Stimulated activated naive CD8-positive, alpha-beta T cell treated with anti-CD3 and anti-CD28 coated beads, Interleukin-15, amount 100 ng/mL, for 72 hours (primary cell): ENCODE measurements at regions not wholly inside any gene's neighbourhood (a gene's known extent, or its start where the extent isn't known, plus 50 kb on each side); places are given as distances from the start of the nearest gene placed in this dataset.

Source experiments
- ATAC-seq: fragments of 150-1000 bp; cut with Tn5 transposase; 2 replicates; pipeline ENCODE4 v1.10.0; 2021; ENCODE audit warnings: mild to moderate bottlenecking, moderate library complexity
- DNase-seq, 2 donors: peaks; one replicate each; pipeline ENCODE4 v3.0.0; 2021 to 2022
- H3K27ac Mint-ChIP-seq, 2 donors: one replicate each; pipeline ENCODE4 v1.8.0; 2022; ENCODE audit warnings: mild to moderate bottlenecking in 2 of 2, mixed read lengths in 2 of 2, moderate library complexity in 2 of 2
- H3K27me3 Mint-ChIP-seq: one replicate; pipeline ENCODE4 v1.8.0; 2022; ENCODE audit warnings: mixed read lengths
- H3K4me1 Mint-ChIP-seq: one replicate; pipeline ENCODE4 v1.8.0; 2022; ENCODE audit warnings: mild to moderate bottlenecking, mixed read lengths
- H3K4me3 Mint-ChIP-seq, 2 donors: one replicate each; pipeline ENCODE4 v1.8.0; 2022; ENCODE audit warnings: mild to moderate bottlenecking in 2 of 2, mixed read lengths in 2 of 2, moderate library complexity in 1 of 2
- H3K9me3 Mint-ChIP-seq, 2 donors: one replicate each; pipeline ENCODE4 v1.8.0; 2022; ENCODE audit warnings: mixed read lengths in 2 of 2

- peaks cover 0 to 12% of the 10 kb centered on the region in 2 donors for H3K9me3 Mint-ChIP-seq
- H3K4me3 Mint-ChIP-seq: no peak overlapping the region
- no peaks in the 10 kb centered on the region for H3K27me3 Mint-ChIP-seq
- no peak for DNase-seq
- no peak for ATAC-seq
- no peak overlapping the region for H3K27ac Mint-ChIP-seq
- H3K4me1 Mint-ChIP-seq: no peaks in the 10 kb centered on the region
These were observed 1424.6 kb upstream of the ADGRB3 start for GRCh38 chr6:67210450-67210849.

GRCh38 chr6:67201563-67201962, 1433.5 kb upstream of the ADGRB3 start:
- Mint-ChIP-seq H3K9me3 (peaks cover 9 to 20% of the 10 kb centered on the region in 2 donors), H3K27ac (no peak overlapping the region), H3K4me1 (no peaks in the 10 kb centered on the region), H3K4me3 (no peak overlapping the region), H3K27me3 (no peaks in the 10 kb centered on the region)
- DNase-seq: no peak
- no peak for ATAC-seq

- no peak for ATAC-seq
- Mint-ChIP-seq H3K4me1 (no peaks in the 10 kb centered on the region), H3K27me3 (no peaks in the 10 kb centered on the region), H3K9me3 (peaks cover 9 to 20% of the 10 kb centered on the region in 2 donors), H3K27ac (no peak overlapping the region), H3K4me3 (no peak overlapping the region)
- DNase-seq: no peak
These were observed 1434.3 kb upstream of the ADGRB3 start for GRCh38 chr6:67200626-67201403.

GRCh38 chr6:67199425-67199824, 1435.7 kb upstream of the ADGRB3 start:
- no peak for DNase-seq
- Mint-ChIP-seq H3K4me1 (no peaks in the 10 kb centered on the region), H3K27ac (no peak overlapping the region), H3K9me3 (peaks cover 9 to 20% of the 10 kb centered on the region in 2 donors), H3K27me3 (no peaks in the 10 kb centered on the region), H3K4me3 (no peak overlapping the region)
- ATAC-seq: no peak

- H3K9me3 Mint-ChIP-seq: peaks cover 0 to 7% of the 10 kb centered on the region in 2 donors
- no peak for ATAC-seq
- H3K27ac Mint-ChIP-seq: no peak overlapping the region
- H3K4me1 Mint-ChIP-seq: no peaks in the 10 kb centered on the region
- no peak for DNase-seq
- no peak overlapping the region for H3K4me3 Mint-ChIP-seq
- no peaks in the 10 kb centered on the region for H3K27me3 Mint-ChIP-seq
These were observed 1444.3 kb upstream of the ADGRB3 start for GRCh38 chr6:67190733-67191132.

GRCh38 chr6:67184405-67184804, 1450.7 kb upstream of the ADGRB3 start:
- Mint-ChIP-seq H3K27me3 (no peaks in the 10 kb centered on the region), H3K9me3 (no peaks in the 10 kb centered on the region), H3K4me3 (no peak overlapping the region), H3K4me1 (no peaks in the 10 kb centered on the region), H3K27ac (no peak overlapping the region)
- ATAC-seq (no peak), DNase-seq (no peak)

GRCh38 chr6:67175101-67175500, 1460.0 kb upstream of the ADGRB3 start:
- Mint-ChIP-seq H3K9me3 (peaks cover 0 to 5% of the 10 kb centered on the region in 2 donors), H3K27ac (no peak overlapping the region), H3K4me1 (no peaks in the 10 kb centered on the region), H3K27me3 (no peaks in the 10 kb centered on the region), H3K4me3 (no peak overlapping the region)
- no peak for DNase-seq
- no peak for ATAC-seq

GRCh38 chr6:67165606-67166005, 1458.6 kb upstream of the EYS start:
- H3K27ac Mint-ChIP-seq: no peak overlapping the region
- DNase-seq (no peak), ATAC-seq (no peak)
- H3K4me1 Mint-ChIP-seq: no peaks in the 10 kb centered on the region
- no peak overlapping the region for H3K4me3 Mint-ChIP-seq
- no peaks in the 10 kb centered on the region for H3K27me3 Mint-ChIP-seq
- H3K9me3 Mint-ChIP-seq: peaks cover 0 to 18% of the 10 kb centered on the region in 2 donors

GRCh38 chr6:67160820-67161219, 1453.8 kb upstream of the EYS start:
- peaks cover 6 to 25% of the 10 kb centered on the region in 2 donors for H3K9me3 Mint-ChIP-seq
- no peak for ATAC-seq
- H3K27ac Mint-ChIP-seq: no peak overlapping the region
- H3K4me3 Mint-ChIP-seq: no peak overlapping the region
- H3K27me3 Mint-ChIP-seq: no peaks in the 10 kb centered on the region
- H3K4me1 Mint-ChIP-seq: no peaks in the 10 kb centered on the region
- DNase-seq: no peak

- DNase-seq: no peak
- H3K27ac Mint-ChIP-seq: no peak overlapping the region
- H3K9me3 Mint-ChIP-seq: no peaks in the 10 kb centered on the region
- no peak for ATAC-seq
- H3K4me3 Mint-ChIP-seq: no peak overlapping the region
- H3K4me1 Mint-ChIP-seq: no peaks in the 10 kb centered on the region
- H3K27me3 Mint-ChIP-seq: no peaks in the 10 kb centered on the region
These were observed 1434.0 kb upstream of the EYS start for GRCh38 chr6:67141005-67141404.

- Mint-ChIP-seq H3K27me3 (no peaks in the 10 kb centered on the region), H3K9me3 (no peaks in the 10 kb centered on the region), H3K4me3 (no peak overlapping the region), H3K4me1 (no peaks in the 10 kb centered on the region), H3K27ac (no peak overlapping the region)
- no peak for ATAC-seq
- no peak for DNase-seq
These were observed 1426.9 kb upstream of the EYS start for GRCh38 chr6:67133973-67134372.

GRCh38 chr6:67131827-67132226, 1424.8 kb upstream of the EYS start:
- DNase-seq (no peak), ATAC-seq (no peak)
- H3K9me3 Mint-ChIP-seq: no peaks in the 10 kb centered on the region
- H3K4me3 Mint-ChIP-seq: no peak overlapping the region
- no peaks in the 10 kb centered on the region for H3K27me3 Mint-ChIP-seq
- H3K4me1 Mint-ChIP-seq: no peaks in the 10 kb centered on the region
- H3K27ac Mint-ChIP-seq: no peak overlapping the region

- no peaks in the 10 kb centered on the region for H3K4me1 Mint-ChIP-seq
- H3K9me3 Mint-ChIP-seq: no peaks in the 10 kb centered on the region
- H3K4me3 Mint-ChIP-seq: no peak overlapping the region
- DNase-seq: no peak
- no peaks in the 10 kb centered on the region for H3K27me3 Mint-ChIP-seq
- H3K27ac Mint-ChIP-seq: no peak overlapping the region
- ATAC-seq: no peak
These were observed 1422.8 kb upstream of the EYS start for GRCh38 chr6:67129780-67130179.

GRCh38 chr6:67127041-67127440, 1420.0 kb upstream of the EYS start:
- no peak for DNase-seq
- no peak for ATAC-seq
- no peaks in the 10 kb centered on the region for H3K27me3 Mint-ChIP-seq
- H3K4me3 Mint-ChIP-seq: no peak overlapping the region
- no peak overlapping the region for H3K27ac Mint-ChIP-seq
- no peaks in the 10 kb centered on the region for H3K9me3 Mint-ChIP-seq
- no peaks in the 10 kb centered on the region for H3K4me1 Mint-ChIP-seq

- Mint-ChIP-seq H3K27ac (no peak overlapping the region), H3K9me3 (peaks cover 7% of the 10 kb centered on the region in 2 donors), H3K27me3 (no peaks in the 10 kb centered on the region), H3K4me3 (no peak overlapping the region), H3K4me1 (no peaks in the 10 kb centered on the region)
- no peak for ATAC-seq
- no peak for DNase-seq
These were observed 1414.1 kb upstream of the EYS start for GRCh38 chr6:67121115-67121514.

- H3K27me3 Mint-ChIP-seq: no peaks in the 10 kb centered on the region
- H3K27ac Mint-ChIP-seq: no peak overlapping the region
- DNase-seq (no peak), ATAC-seq (no peak)
- peaks cover 3 to 7% of the 10 kb centered on the region in 2 donors for H3K9me3 Mint-ChIP-seq
- H3K4me3 Mint-ChIP-seq: no peak overlapping the region
- H3K4me1 Mint-ChIP-seq: no peaks in the 10 kb centered on the region
These were observed 1405.1 kb upstream of the EYS start for GRCh38 chr6:67112120-67112519.

- no peak overlapping the region for H3K27ac Mint-ChIP-seq
- H3K4me3 Mint-ChIP-seq: no peak overlapping the region
- ATAC-seq: no peak
- H3K4me1 Mint-ChIP-seq: no peaks in the 10 kb centered on the region
- peaks cover 0 to 7% of the 10 kb centered on the region in 2 donors for H3K9me3 Mint-ChIP-seq
- no peaks in the 10 kb centered on the region for H3K27me3 Mint-ChIP-seq
- no peak for DNase-seq
These were observed 1395.7 kb upstream of the EYS start for GRCh38 chr6:67102743-67103142.
